ENCODE measurements at regions not wholly inside any gene's neighbourhood (a gene's known extent, or its start where the extent isn't known, plus 50 kb on each side); places are given as distances from the start of the nearest gene placed in this dataset.

- intact Hi-C loops (cut with DNase I), result no loop called here
- WGBS, 2 donors, result 70 to 92% methylated on average over 8 to 11 of the region's 11 CpGs
These were observed 164.3 kb downstream of the MIS18A start for GRCh38 chr21:32114419-32115035.

DNA sequence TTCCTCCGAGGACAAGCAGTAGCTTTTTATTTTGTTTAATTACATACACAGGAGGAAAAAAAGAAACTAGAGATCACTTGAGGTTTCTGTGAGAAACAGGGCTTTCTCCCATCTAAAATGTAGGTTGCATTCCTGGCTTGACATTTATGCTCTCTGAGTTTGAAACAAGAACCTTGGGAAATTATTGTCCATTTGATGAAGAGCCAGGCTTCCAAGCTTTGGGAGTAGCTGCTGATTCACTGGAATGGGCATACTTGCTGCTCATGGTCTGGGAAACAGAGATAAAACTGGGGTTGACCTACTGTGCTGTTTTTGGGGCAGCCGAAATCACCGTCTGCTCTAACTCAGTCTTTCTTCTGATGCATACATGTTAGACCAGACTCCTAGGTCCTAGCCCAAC is 165.4 kb downstream of the MIS18A start:
- intact Hi-C loops (cut with DNase I), result no loop called here
- H3K9me3 ChIP-seq, result no peaks in the 10 kb centered on the region
- no peaks in the 10 kb centered on the region for H3K4me1 ChIP-seq
- H3K27ac ChIP-seq, result no peak overlapping the region
- no peak for TF ChIP-seq POLR2A (IDR thresholded peaks at IDR 0.05)
- TF ChIP-seq, protein P1, sequence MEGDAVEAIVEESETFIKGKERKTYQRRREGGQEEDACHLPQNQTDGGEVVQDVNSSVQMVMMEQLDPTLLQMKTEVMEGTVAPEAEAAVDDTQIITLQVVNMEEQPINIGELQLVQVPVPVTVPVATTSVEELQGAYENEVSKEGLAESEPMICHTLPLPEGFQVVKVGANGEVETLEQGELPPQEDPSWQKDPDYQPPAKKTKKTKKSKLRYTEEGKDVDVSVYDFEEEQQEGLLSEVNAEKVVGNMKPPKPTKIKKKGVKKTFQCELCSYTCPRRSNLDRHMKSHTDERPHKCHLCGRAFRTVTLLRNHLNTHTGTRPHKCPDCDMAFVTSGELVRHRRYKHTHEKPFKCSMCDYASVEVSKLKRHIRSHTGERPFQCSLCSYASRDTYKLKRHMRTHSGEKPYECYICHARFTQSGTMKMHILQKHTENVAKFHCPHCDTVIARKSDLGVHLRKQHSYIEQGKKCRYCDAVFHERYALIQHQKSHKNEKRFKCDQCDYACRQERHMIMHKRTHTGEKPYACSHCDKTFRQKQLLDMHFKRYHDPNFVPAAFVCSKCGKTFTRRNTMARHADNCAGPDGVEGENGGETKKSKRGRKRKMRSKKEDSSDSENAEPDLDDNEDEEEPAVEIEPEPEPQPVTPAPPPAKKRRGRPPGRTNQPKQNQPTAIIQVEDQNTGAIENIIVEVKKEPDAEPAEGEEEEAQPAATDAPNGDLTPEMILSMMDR (IDR thresholded peaks at IDR 0.05), result no peak
- H3K27me3 ChIP-seq, result no peaks in the 10 kb centered on the region
- ATAC-seq (no peak), DNase-seq (no peak)
- H3K36me3 ChIP-seq (replicated peaks in 1 of 2; ENCODE audit: insufficient read depth in 1 of 2, low read depth in 2 of 2), result no peaks in the 10 kb centered on the region
- WGBS, 2 donors, result 80 to 91% methylated on average over 3 of the region's 3 CpGs
- H3K4me3 ChIP-seq, result no peak overlapping the region

More at GRCh38 chr21:32114419-32115035, 164.3 kb downstream of the MIS18A start:
- Histone ChIP-seq H3K27ac (no peak overlapping the region), H3K27me3 (no peaks in the 10 kb centered on the region), H3K36me3 (replicated peaks in 1 of 2; ENCODE audit: insufficient read depth in 1 of 2, low read depth in 2 of 2) (no peaks in the 10 kb centered on the region), H3K9me3 (no peaks in the 10 kb centered on the region), H3K4me1 (no peaks in the 10 kb centered on the region), H3K4me3 (no peak overlapping the region)
- TF ChIP-seq POLR2A (IDR thresholded peaks at IDR 0.05), result no peak
- TF ChIP-seq, protein P1 (IDR thresholded peaks at IDR 0.05), result no peak
- no peak for DNase-seq
- ATAC-seq, result no peak

GRCh38 chr21:32112195-32112594 is 166.7 kb downstream of the MIS18A start:
- no peaks in the 10 kb centered on the region for H3K36me3 ChIP-seq (replicated peaks in 1 of 2; ENCODE audit: insufficient read depth in 1 of 2, low read depth in 2 of 2)
- H3K4me1 ChIP-seq, result no peaks in the 10 kb centered on the region
- ATAC-seq (no peak), DNase-seq (peak in 1 of 4 donors; percentile 16)
- intact Hi-C loops (cut with DNase I), result no loop called here
- WGBS, 2 donors, result 53 to 55% methylated on average over 1 of the region's 1 CpG
- TF ChIP-seq, protein P1 (IDR thresholded peaks at IDR 0.05), result no peak
- TF ChIP-seq POLR2A (IDR thresholded peaks at IDR 0.05), result no peak
- no peak overlapping the region for H3K27ac ChIP-seq
- no peaks in the 10 kb centered on the region for H3K9me3 ChIP-seq
- H3K4me3 ChIP-seq, result no peak overlapping the region
- H3K27me3 ChIP-seq, result no peaks in the 10 kb centered on the region

DNA sequence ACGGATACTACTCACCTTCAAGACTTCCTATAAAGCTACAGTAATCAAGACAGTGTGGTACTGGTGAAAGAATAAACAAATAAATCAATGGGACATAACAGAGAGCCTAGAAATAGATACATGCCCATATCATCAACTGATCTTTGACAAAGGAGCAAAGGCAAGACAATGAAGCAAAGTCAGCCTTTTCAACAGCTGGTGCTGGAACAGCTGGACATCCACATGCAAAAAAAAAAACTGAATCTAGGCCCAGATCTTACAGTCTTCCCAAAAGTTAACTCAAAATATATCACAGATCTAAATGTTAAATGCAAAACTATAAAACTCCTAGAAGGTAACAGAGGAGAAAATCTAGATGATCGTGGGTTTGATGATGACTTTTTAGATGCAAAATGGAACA is 170.3 kb downstream of the MIS18A start:
- Histone ChIP-seq H3K9me3 (no peaks in the 10 kb centered on the region), H3K27ac (no peak overlapping the region), H3K36me3 (replicated peaks in 1 of 2; ENCODE audit: insufficient read depth in 1 of 2, low read depth in 2 of 2) (no peaks in the 10 kb centered on the region), H3K4me3 (no peak overlapping the region), H3K27me3 (no peaks in the 10 kb centered on the region), H3K4me1 (no peaks in the 10 kb centered on the region)
- TF ChIP-seq, protein P1 (IDR thresholded peaks at IDR 0.05), result no peak
- no peak for TF ChIP-seq POLR2A (IDR thresholded peaks at IDR 0.05)
- 83 to 87% methylated on average over 2 of the region's 2 CpGs for WGBS, 2 donors
- intact Hi-C loops (cut with DNase I), result no loop called here
- ATAC-seq (no peak), DNase-seq (no peak)

DNA sequence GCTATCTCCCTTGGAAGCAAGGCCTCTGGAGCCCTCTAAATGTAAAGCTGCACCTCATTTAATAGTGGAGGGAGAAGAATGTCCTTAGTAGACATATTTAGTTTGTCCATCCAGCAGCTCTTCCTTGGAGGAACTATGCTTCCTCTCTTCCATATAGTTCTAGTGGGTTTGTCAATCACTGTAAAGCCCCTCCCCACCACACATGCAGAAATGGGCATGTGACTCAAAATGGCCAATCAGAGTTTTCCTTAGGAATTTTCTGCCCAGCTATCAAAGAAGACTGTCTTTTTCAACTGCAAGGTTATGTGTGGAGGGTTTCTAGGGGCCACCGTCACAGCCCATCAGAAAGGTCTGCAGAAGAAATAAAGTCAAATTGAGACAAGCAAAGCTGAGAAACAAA is 175.5 kb downstream of the MIS18A start:
- Histone ChIP-seq H3K36me3 (replicated peaks in 1 of 2; ENCODE audit: insufficient read depth in 1 of 2, low read depth in 2 of 2) (no peaks in the 10 kb centered on the region), H3K4me3 (no peak overlapping the region), H3K27ac (no peak overlapping the region), H3K9me3 (no peaks in the 10 kb centered on the region), H3K27me3 (no peaks in the 10 kb centered on the region), H3K4me1 (no peaks in the 10 kb centered on the region)
- DNase-seq, result no peak
- intact Hi-C loops (cut with DNase I), result no loop called here
- no peak for ATAC-seq
- WGBS, 2 donors, result 60 to 65% methylated on average over 1 of the region's 1 CpG
- TF ChIP-seq POLR2A (IDR thresholded peaks at IDR 0.05), result no peak
- TF ChIP-seq, protein P1 (IDR thresholded peaks at IDR 0.05), result no peak
